ENCODE measurements at regions not wholly inside any gene's neighbourhood (a gene's known extent, or its start where the extent isn't known, plus 50 kb on each side); places are given as distances from the start of the nearest gene placed in this dataset.
"Not testable (repeated sequence)": the region's sequence is repeated elsewhere in the genome, so short reads cannot be mapped to it uniquely, and the experiment has no call there.

- TF ChIP-seq CTCF (conservative IDR thresholded peaks at IDR 0.05; ENCODE audit: low read depth, low read length); EZH2 (IDR thresholded peaks at IDR 0.05; ENCODE audit: borderline replicate concordance, low read depth, low read length, poor library complexity, severe bottlenecking): not testable (repeated sequence)
Measured at GRCh38 chr3:125886006-125886405, 83.0 kb upstream of the ROPN1B start.

Measured in A673 (cell line).